ELF-1 (cell line): ENCODE measurements at regions not wholly inside any gene's neighbourhood (a gene's known extent, or its start where the extent isn't known, plus 50 kb on each side); places are given as distances from the start of the nearest gene placed in this dataset.
A peak's percentile ranks its signal among the peaks of the same experiment; 100 is the strongest.

Experiments
- DNase-seq: peaks from one replicate; pipeline ENCODE4 v3.0.0-alpha.2; 2016; ENCODE audit warnings: low read depth, low spot score

GRCh38 chr6:113539623-113540022 lies 317.5 kb upstream of the MARCKS start:
- no peak for DNase-seq

GRCh38 chr6:113540466-113540865 lies 316.7 kb upstream of the MARCKS start:
- no peak for DNase-seq

- DNase-seq, result no peak
Observed at GRCh38 chr6:113551168-113551567, 306.0 kb upstream of the MARCKS start.

GRCh38 chr6:113556775-113557174 lies 300.4 kb upstream of the MARCKS start:
- DNase-seq, result no peak

- no peak for DNase-seq
Observed at GRCh38 chr6:113558431-113558830, 298.7 kb upstream of the MARCKS start.

GRCh38 chr6:113558966-113559365 lies 298.2 kb upstream of the MARCKS start:
- DNase-seq, result no peak

- DNase-seq, result no peak
Observed at GRCh38 chr6:113560376-113560775, 296.8 kb upstream of the MARCKS start.

GRCh38 chr6:113560908-113561307 lies 296.2 kb upstream of the MARCKS start:
- no peak for DNase-seq

- no peak for DNase-seq
Observed at GRCh38 chr6:113562248-113562647, 294.9 kb upstream of the MARCKS start.

- DNase-seq, result peak; percentile 96
Observed at GRCh38 chr6:113564371-113565171, 292.6 kb upstream of the MARCKS start.

- no peak for DNase-seq
Observed at GRCh38 chr6:113565306-113565705, 291.8 kb upstream of the MARCKS start.

- no peak for DNase-seq
Observed at GRCh38 chr6:113570161-113570560, 287.0 kb upstream of the MARCKS start.

- no peak for DNase-seq
Observed at GRCh38 chr6:113570641-113571040, 286.5 kb upstream of the MARCKS start.

GRCh38 chr6:113574147-113574546 lies 283.0 kb upstream of the MARCKS start:
- no peak for DNase-seq

GRCh38 chr6:113576310-113576709 lies 280.8 kb upstream of the MARCKS start:
- no peak for DNase-seq

- DNase-seq, result no peak
Observed at GRCh38 chr6:113578691-113579090, 278.5 kb upstream of the MARCKS start.

- no peak for DNase-seq
Observed at GRCh38 chr6:113584767-113585166, 272.4 kb upstream of the MARCKS start.

- DNase-seq, result no peak
Observed at GRCh38 chr6:113585246-113585645, 271.9 kb upstream of the MARCKS start.

- no peak for DNase-seq
Observed at GRCh38 chr6:113586413-113587077, 270.6 kb upstream of the MARCKS start.

GRCh38 chr6:113587078-113587699 lies 270.0 kb upstream of the MARCKS start:
- peak; percentile 75 for DNase-seq

- DNase-seq, result no peak
Observed at GRCh38 chr6:113588646-113589045, 268.5 kb upstream of the MARCKS start.

GRCh38 chr6:113591896-113592827 lies 265.0 kb upstream of the MARCKS start:
- peak; percentile 30 for DNase-seq
